MM.1S (cell line): ENCODE measurements at regions not wholly inside any gene's neighbourhood (a gene's known extent, or its start where the extent isn't known, plus 50 kb on each side); places are given as distances from the start of the nearest gene placed in this dataset.

Source experiments
- CTCF ChIP-seq: fragments of 300-600 bp; sonication (generic); IDR thresholded peaks from 2 replicates; pipeline ENCODE4 v1.5.1; 2016; ENCODE audit warnings: antibody characterized with exemption, low read length, mixed read lengths
- EZH2 ChIP-seq: fragments of 300-600 bp; sonication (generic); optimal IDR thresholded peaks from 2 replicates; pipeline ENCODE3; 2017; ENCODE audit warnings: low read depth, mild to moderate bottlenecking, antibody characterized with exemption, low read length, mixed read lengths

DNA sequence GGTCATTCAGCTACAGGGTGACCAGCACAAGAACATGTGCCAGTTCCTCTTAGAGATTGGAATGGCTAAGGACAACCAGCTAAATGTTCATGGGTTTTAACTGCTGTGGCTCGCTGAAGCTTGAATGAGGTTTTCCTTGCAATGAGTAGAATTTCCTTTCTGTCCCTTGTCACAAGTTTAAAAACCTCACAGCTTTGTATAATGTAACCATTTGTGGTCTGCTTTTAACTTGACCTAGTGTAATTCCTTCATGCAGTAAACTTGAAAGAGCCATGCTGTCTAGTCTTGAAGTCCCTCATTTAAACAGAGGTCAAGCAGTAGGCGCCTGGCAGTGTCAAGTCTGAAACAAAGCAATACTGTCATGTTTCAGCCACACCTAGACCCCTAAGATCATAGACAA, 181.3 kb upstream of the DMRT1 start:
- TF ChIP-seq CTCF (no peak), EZH2 (no peak)
